Kidney (tissue), 13 donors: ENCODE measurements at regions not wholly inside any gene's neighbourhood (a gene's known extent, or its start where the extent isn't known, plus 50 kb on each side); places are given as distances from the start of the nearest gene placed in this dataset.

ENCODE experiments used
- DNase-seq, 5 donors: peaks; one replicate each; pipeline ENCODE4 v3.0.0-alpha.2; 2013 to 2020
- FAIRE-seq: peaks from 2 replicates; lab custom pipeline; 2012; peaks lifted over from hg19 to GRCh38; lab: Jason Lieb, UNC
- H3K27ac ChIP-seq, 2 donors: one replicate each; pipeline ENCODE4 v1.7.0; 2013; ENCODE audit warnings: low read depth in 2 of 2, low read length in 2 of 2, inconsistent platforms in 1 of 2
- H3K27me3 ChIP-seq: one replicate; pipeline ENCODE4 v1.7.1; 2013; ENCODE audit warnings: low read length, inconsistent platforms; ENCODE audit not compliant: control insufficient read depth, insufficient read depth
- H3K36me3 ChIP-seq, 3 donors: one replicate each; pipeline versions ENCODE4 v1.7.0 to v1.7.1; 2013; ENCODE audit warnings: low read length in 3 of 3, control low read depth in 1 of 3, inconsistent platforms in 1 of 3; ENCODE audit not compliant: insufficient read depth in 3 of 3, control insufficient read depth in 2 of 3
- H3K4me1 ChIP-seq, 3 donors: one replicate each; pipeline versions ENCODE4 v1.7.0 to v1.7.1; 2013; ENCODE audit warnings: low read length in 3 of 3, inconsistent platforms in 1 of 3, low read depth in 1 of 3; ENCODE audit not compliant: control insufficient read depth in 2 of 3, insufficient read depth in 2 of 3
- H3K4me3 ChIP-seq, 3 donors: one replicate each; pipeline versions ENCODE4 v1.7.0 to v1.8.1; 2013; ENCODE audit warnings: low read length in 3 of 3, control low read depth in 1 of 3, inconsistent platforms in 1 of 3
- H3K9ac ChIP-seq, 3 donors: one replicate each; pipeline versions ENCODE4 v1.7.0 to v1.7.1; 2013; ENCODE audit warnings: low read length in 3 of 3, control low read depth in 1 of 3, inconsistent platforms in 1 of 3
- H3K9me3 ChIP-seq, 3 donors: one replicate each; pipeline versions ENCODE4 v1.7.0 to v1.7.1; 2013; ENCODE audit warnings: low read length in 3 of 3, control low read depth in 1 of 3, inconsistent platforms in 1 of 3; ENCODE audit not compliant: control insufficient read depth in 2 of 3, insufficient read depth in 1 of 3
- intact Hi-C: fragments of 100-400 bp; cut with DNase I; formaldehyde crosslinking; loops from one replicate; pipeline ENCODE4 v1.11.1; 2022
- TF ChIP-seq, protein P1 (sequence below): IDR thresholded peaks from 3 replicates; pipeline ENCODE4 v1.5.1; 2012; ENCODE audit warnings: mild to moderate bottlenecking, moderate library complexity, borderline replicate concordance; ENCODE audit not compliant: insufficient read depth; ENCODE audit errors: extremely low read depth
- donor health status: control.
- donor health status: control.
- donor health status: control.
- donor health status: control.
- donor health status: control.
- donor health status: DM: yes; HTN: yes; CAD: no.
- donor health status: Normal renal cell carcinoma (clear cell type).

DNA sequence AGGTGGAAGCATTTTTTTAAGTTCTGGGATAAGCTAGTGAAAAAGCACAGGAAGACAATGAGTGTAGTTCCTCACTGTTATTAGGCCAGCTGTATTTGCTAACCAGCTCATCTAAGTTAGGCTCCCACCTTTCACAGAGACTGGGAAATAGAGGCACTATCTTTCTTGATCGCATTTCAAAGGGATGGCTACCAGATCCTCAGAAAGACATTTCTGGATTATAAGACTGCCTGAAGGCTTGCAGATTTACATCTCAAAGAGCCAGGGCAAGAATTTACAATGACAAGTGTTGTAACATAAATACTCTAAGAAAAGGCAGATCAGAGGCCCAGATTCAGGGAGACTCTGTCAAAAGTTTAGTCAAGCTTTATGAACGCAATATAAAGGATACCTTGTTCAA, 1005.5 kb downstream of the PCDH9 start:
- Histone ChIP-seq H3K4me1 (no peaks in the 10 kb centered on the region), H3K9me3 (no peaks in the 10 kb centered on the region), H3K27me3 (no peaks in the 10 kb centered on the region), H3K4me3 (no peak overlapping the region), H3K27ac (no peak overlapping the region), H3K9ac (no peak overlapping the region), H3K36me3 (no peaks in the 10 kb centered on the region)
- TF ChIP-seq, protein P1, sequence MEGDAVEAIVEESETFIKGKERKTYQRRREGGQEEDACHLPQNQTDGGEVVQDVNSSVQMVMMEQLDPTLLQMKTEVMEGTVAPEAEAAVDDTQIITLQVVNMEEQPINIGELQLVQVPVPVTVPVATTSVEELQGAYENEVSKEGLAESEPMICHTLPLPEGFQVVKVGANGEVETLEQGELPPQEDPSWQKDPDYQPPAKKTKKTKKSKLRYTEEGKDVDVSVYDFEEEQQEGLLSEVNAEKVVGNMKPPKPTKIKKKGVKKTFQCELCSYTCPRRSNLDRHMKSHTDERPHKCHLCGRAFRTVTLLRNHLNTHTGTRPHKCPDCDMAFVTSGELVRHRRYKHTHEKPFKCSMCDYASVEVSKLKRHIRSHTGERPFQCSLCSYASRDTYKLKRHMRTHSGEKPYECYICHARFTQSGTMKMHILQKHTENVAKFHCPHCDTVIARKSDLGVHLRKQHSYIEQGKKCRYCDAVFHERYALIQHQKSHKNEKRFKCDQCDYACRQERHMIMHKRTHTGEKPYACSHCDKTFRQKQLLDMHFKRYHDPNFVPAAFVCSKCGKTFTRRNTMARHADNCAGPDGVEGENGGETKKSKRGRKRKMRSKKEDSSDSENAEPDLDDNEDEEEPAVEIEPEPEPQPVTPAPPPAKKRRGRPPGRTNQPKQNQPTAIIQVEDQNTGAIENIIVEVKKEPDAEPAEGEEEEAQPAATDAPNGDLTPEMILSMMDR = no peak
- no peak for FAIRE-seq
- intact Hi-C loops = no loop called here
- DNase-seq = peak in 2 of 5 donors; percentile 13 to 21

DNA sequence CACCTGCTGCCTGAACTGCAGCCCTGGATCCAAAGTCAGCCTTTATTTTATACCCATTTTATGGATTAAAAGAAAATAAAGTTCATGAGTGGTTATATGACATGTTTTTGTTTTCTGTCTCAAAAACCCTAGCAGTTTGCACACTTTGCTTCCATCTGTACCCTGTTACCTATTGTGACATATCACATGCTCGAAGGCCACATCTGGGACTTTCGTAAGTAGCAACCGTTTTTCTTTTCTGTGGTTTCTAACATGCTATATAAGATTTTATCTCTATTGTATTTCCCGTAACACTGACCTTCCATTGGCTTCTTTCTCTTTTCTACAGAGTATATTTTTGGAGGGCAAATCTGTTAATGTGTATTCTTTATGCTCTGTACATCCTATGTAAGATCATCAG, 1007.2 kb downstream of the PCDH9 start:
- FAIRE-seq (no peak), DNase-seq (no peak)
- no peaks in the 10 kb centered on the region for H3K4me1 ChIP-seq
- no peak overlapping the region for H3K27ac ChIP-seq
- intact Hi-C loops = no loop called here
- no peaks in the 10 kb centered on the region for H3K27me3 ChIP-seq
- no peaks in the 10 kb centered on the region for H3K36me3 ChIP-seq
- no peaks in the 10 kb centered on the region for H3K9me3 ChIP-seq
- TF ChIP-seq, protein P1 = no peak
- H3K9ac ChIP-seq = no peak overlapping the region
- no peak overlapping the region for H3K4me3 ChIP-seq

DNA sequence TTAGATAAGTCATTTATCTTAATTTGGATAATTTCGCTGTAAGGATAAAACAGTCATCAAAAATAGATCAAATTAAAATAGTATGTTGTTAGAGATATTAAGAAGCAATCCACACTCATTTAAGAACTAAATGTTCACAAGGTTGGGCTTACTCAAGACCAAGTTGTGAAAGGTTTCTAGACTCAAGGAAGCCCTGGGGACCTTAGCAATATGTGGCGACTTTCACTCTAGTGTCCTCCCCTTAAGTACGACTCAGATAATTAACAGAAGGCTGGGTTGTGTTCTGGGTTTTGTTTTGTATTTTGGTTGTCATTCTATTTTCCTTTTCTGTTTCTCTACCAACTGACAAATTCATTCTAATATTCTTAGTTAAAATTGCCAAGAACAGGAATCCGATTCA, 1008.0 kb downstream of the PCDH9 start:
- Histone ChIP-seq H3K27me3 (no peaks in the 10 kb centered on the region), H3K27ac (no peak overlapping the region), H3K9me3 (no peaks in the 10 kb centered on the region), H3K9ac (no peak overlapping the region), H3K4me1 (no peaks in the 10 kb centered on the region), H3K36me3 (no peaks in the 10 kb centered on the region), H3K4me3 (no peak overlapping the region)
- intact Hi-C loops = no loop called here
- FAIRE-seq = no peak
- DNase-seq = no peak
- TF ChIP-seq, protein P1 = no peak

DNA sequence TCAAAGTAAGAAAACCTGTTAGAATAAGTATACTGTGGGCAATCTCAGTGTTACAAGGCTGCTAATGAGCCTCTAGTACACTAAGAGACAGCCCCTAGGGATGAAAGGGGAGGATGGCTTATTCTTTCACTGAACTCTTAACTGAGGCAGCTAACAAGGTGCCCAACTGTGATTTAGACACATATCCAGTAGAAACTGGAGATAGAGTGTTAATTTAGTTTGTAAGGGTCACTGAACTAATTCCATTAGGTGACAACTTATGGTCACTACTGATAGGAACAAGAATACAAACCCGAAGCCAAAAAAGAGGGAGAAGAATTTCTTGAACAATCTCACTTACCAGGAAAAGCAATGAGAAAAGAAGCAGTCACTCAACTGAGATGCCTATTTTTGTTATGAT, 1010.6 kb downstream of the PCDH9 start:
- no peak for FAIRE-seq
- no peaks in the 10 kb centered on the region for H3K36me3 ChIP-seq
- intact Hi-C loops = no loop called here

More for the DNA sequence above, 1010.6 kb downstream of the PCDH9 start:
- H3K27me3 ChIP-seq = no peaks in the 10 kb centered on the region
- no peak for DNase-seq
- no peaks in the 10 kb centered on the region for H3K9me3 ChIP-seq
- H3K9ac ChIP-seq = no peak overlapping the region
- H3K4me1 ChIP-seq = no peaks in the 10 kb centered on the region
- no peak overlapping the region for H3K4me3 ChIP-seq
- no peak overlapping the region for H3K27ac ChIP-seq
- TF ChIP-seq, protein P1 = no peak
